Progenitor cell of endocrine pancreas (in vitro differentiated cells): ENCODE measurements at regions not wholly inside any gene's neighbourhood (a gene's known extent, or its start where the extent isn't known, plus 50 kb on each side); places are given as distances from the start of the nearest gene placed in this dataset.

Experiments used
- DNase-seq: peaks from one replicate; pipeline ENCODE4 v3.0.0; 2021; ENCODE audit warnings: low spot score; ENCODE audit not compliant: unreplicated experiment
- H3K27ac Mint-ChIP-seq: 2 replicates; pipeline ENCODE4 v1.8.0; 2021; ENCODE audit warnings: mild to moderate bottlenecking, moderate library complexity, mixed read lengths
- H3K27me3 Mint-ChIP-seq: 2 replicates; pipeline ENCODE4 v1.8.0; 2021; ENCODE audit warnings: mixed read lengths
- H3K36me3 Mint-ChIP-seq: 2 replicates; pipeline ENCODE4 v1.8.0; 2022; ENCODE audit warnings: mixed read lengths; ENCODE audit not compliant: insufficient read depth
- H3K4me1 Mint-ChIP-seq: 2 replicates; pipeline ENCODE4 v1.8.0; 2021; ENCODE audit warnings: low read depth, mixed read lengths
- H3K4me3 Mint-ChIP-seq: 2 replicates; pipeline ENCODE4 v1.8.0; 2021; ENCODE audit warnings: low read depth, mild to moderate bottlenecking, moderate library complexity, mixed read lengths
- H3K9me3 Mint-ChIP-seq: 2 replicates; pipeline ENCODE4 v1.8.0; 2021; ENCODE audit warnings: low read depth, mixed read lengths
- TF ChIP-seq, protein P1 (sequence below): fragments of 200-600 bp; sonication (generic); IDR thresholded peaks from one replicate; pipeline ENCODE4 v1.5.0; 2021; ENCODE audit warnings: antibody characterized with exemption, mild to moderate bottlenecking; ENCODE audit not compliant: unreplicated experiment

DNA sequence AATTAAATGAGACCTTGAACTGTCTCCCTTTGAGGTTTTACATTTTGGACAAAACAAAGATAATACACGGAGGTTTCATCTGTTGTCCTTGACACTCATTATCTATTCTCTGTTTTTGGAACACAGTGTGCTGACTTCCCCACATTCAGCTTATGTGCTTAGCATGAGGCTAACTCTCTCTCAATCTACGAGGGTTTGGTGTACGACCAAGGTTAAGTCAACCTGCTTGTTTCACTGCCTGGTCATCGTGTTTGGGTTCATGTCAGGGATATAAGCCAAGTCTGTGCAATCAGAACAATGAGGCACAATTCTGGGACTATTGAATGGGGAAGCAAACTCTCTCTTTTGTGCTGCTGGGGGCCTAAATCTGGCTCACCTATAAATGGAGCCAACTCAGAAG, 328.5 kb upstream of the USP25 start:
- H3K4me3 Mint-ChIP-seq, result no peak overlapping the region
- TF ChIP-seq, protein P1, sequence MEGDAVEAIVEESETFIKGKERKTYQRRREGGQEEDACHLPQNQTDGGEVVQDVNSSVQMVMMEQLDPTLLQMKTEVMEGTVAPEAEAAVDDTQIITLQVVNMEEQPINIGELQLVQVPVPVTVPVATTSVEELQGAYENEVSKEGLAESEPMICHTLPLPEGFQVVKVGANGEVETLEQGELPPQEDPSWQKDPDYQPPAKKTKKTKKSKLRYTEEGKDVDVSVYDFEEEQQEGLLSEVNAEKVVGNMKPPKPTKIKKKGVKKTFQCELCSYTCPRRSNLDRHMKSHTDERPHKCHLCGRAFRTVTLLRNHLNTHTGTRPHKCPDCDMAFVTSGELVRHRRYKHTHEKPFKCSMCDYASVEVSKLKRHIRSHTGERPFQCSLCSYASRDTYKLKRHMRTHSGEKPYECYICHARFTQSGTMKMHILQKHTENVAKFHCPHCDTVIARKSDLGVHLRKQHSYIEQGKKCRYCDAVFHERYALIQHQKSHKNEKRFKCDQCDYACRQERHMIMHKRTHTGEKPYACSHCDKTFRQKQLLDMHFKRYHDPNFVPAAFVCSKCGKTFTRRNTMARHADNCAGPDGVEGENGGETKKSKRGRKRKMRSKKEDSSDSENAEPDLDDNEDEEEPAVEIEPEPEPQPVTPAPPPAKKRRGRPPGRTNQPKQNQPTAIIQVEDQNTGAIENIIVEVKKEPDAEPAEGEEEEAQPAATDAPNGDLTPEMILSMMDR, result no peak
- H3K4me1 Mint-ChIP-seq, result no peaks in the 10 kb centered on the region
- H3K27me3 Mint-ChIP-seq, result no peaks in the 10 kb centered on the region
- H3K9me3 Mint-ChIP-seq, result peaks cover 3% of the 10 kb centered on the region
- DNase-seq, result no peak
- H3K27ac Mint-ChIP-seq, result no peak overlapping the region
- H3K36me3 Mint-ChIP-seq, result no peaks in the 10 kb centered on the region

GRCh38 chr21:15405214-15405613, 324.6 kb upstream of the USP25 start:
- Mint-ChIP-seq H3K4me3 (no peak overlapping the region), H3K36me3 (no peaks in the 10 kb centered on the region), H3K4me1 (peaks cover 6% of the 10 kb centered on the region), H3K9me3 (peaks cover 3% of the 10 kb centered on the region), H3K27ac (no peak overlapping the region), H3K27me3 (no peaks in the 10 kb centered on the region)
- no peak for DNase-seq
- TF ChIP-seq, protein P1, result no peak

- Mint-ChIP-seq H3K9me3 (peaks cover 3% of the 10 kb centered on the region), H3K4me1 (peaks cover 6% of the 10 kb centered on the region), H3K36me3 (no peaks in the 10 kb centered on the region), H3K4me3 (no peak overlapping the region), H3K27me3 (no peaks in the 10 kb centered on the region), H3K27ac (no peak overlapping the region)
- TF ChIP-seq, protein P1, result no peak
- no peak for DNase-seq
Observed at GRCh38 chr21:15406791-15407190, 323.0 kb upstream of the USP25 start.

DNA sequence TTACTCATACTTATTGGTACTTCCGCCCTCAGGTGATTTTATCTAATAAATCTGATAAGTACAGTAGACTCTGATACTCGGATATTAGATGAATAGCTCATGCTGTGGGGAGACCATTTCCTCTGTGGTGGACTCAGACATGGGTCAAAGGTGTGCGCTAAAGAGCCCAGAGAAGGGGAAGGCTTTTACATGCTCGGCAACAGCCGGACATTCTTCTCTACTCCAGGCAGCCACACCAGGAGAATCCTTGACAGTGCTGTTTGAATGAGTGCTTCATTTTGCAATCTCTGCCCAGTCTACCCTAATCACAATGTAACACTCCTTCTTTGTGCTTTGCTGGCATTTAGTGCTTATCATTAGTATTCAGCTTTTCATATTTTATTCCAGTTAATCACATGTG, 322.2 kb upstream of the USP25 start:
- no peak for DNase-seq
- H3K9me3 Mint-ChIP-seq, result peaks cover 3% of the 10 kb centered on the region
- H3K27me3 Mint-ChIP-seq, result no peaks in the 10 kb centered on the region
- no peak overlapping the region for H3K27ac Mint-ChIP-seq
- TF ChIP-seq, protein P1, result no peak
- H3K4me3 Mint-ChIP-seq, result no peak overlapping the region
- no peaks in the 10 kb centered on the region for H3K36me3 Mint-ChIP-seq
- peaks cover 6% of the 10 kb centered on the region for H3K4me1 Mint-ChIP-seq

- TF ChIP-seq, protein P1, result no peak
- Mint-ChIP-seq H3K27ac (no peak overlapping the region), H3K4me3 (no peak overlapping the region)
Observed at GRCh38 chr21:15408089-15408488, 321.7 kb upstream of the USP25 start.

DNA sequence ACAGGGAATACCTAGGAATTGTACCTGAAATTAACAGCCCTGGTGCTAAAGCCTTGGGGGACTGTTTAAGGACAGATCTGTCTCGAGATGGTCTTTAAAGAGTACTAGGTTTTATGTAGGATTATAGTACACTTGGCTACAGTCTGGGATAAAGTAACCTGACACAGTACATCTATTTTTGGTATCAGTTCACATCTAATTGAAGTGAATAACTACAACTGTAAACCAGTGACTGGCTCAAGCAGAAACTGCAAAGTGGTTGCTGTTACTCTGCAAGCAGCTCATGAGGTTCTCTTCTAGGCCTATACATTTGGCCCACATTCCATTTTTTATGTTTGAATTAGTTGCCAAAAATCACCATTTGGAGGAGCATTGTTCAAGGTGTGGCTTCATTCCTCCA, 320.8 kb upstream of the USP25 start:
- no peak overlapping the region for H3K4me3 Mint-ChIP-seq
- TF ChIP-seq, protein P1, result no peak
- no peaks in the 10 kb centered on the region for H3K9me3 Mint-ChIP-seq
- H3K27me3 Mint-ChIP-seq, result no peaks in the 10 kb centered on the region
- no peak overlapping the region for H3K27ac Mint-ChIP-seq
- no peak for DNase-seq
- peaks cover 6% of the 10 kb centered on the region for H3K4me1 Mint-ChIP-seq
- H3K36me3 Mint-ChIP-seq, result no peaks in the 10 kb centered on the region

More at GRCh38 chr21:15408089-15408488, 321.7 kb upstream of the USP25 start:
- Mint-ChIP-seq H3K36me3 (no peaks in the 10 kb centered on the region), H3K9me3 (peaks cover 1% of the 10 kb centered on the region), H3K27me3 (no peaks in the 10 kb centered on the region), H3K4me1 (peaks cover 6% of the 10 kb centered on the region)
- no peak for DNase-seq
